ENCODE measurements at regions not wholly inside any gene's neighbourhood (a gene's known extent, or its start where the extent isn't known, plus 50 kb on each side); places are given as distances from the start of the nearest gene placed in this dataset.
A peak's percentile ranks its signal among the peaks of the same experiment; 100 is the strongest.
"Not testable (repeated sequence)": the region's sequence is repeated elsewhere in the genome, so short reads cannot be mapped to it uniquely, and the experiment has no call there.

- H3K9ac ChIP-seq (ENCODE audit: low read depth, low read length), result no peak overlapping the region
- no peaks in the 10 kb centered on the region for H3K9me3 ChIP-seq (ENCODE audit: control insufficient read depth, insufficient read depth, low read length)
- no peaks in the 10 kb centered on the region for H3K36me3 ChIP-seq (ENCODE audit: insufficient read depth, low read length)
- H3K4me1 ChIP-seq (ENCODE audit: insufficient read depth, low read length), result no peaks in the 10 kb centered on the region
Measured at GRCh38 chr14:30260833-30261607, 297.9 kb upstream of the G2E3 start.

GRCh38 chr14:30264161-30264560, 294.8 kb upstream of the G2E3 start:
- Histone ChIP-seq H3K4me1 (ENCODE audit: insufficient read depth, low read length) (peaks cover 6% of the 10 kb centered on the region; the same call in 1 of the 2 replicates), H3K9me3 (ENCODE audit: control insufficient read depth, insufficient read depth, low read length) (no peaks in the 10 kb centered on the region), H3K9ac (ENCODE audit: low read depth, low read length) (no peak overlapping the region), H3K36me3 (ENCODE audit: insufficient read depth, low read length) (no peaks in the 10 kb centered on the region)

DNA sequence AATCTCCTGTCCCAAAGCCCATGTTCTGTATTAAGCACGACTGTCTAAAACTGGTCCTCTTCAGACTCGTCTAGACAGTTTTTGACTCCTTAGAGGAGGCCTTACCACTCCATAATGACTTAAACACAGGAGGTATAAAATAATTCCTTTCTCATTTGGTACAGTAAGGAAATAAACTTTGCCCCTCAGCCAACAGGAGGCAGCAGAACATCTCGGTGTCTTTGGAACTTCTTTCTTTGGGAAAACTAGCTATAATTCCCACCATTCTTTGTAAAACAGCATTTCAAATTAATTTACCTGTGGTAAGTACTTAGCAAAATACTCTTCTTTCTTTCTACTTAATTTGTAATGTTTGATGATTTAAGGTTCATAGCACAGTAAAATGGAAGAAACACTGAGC, 292.7 kb upstream of the G2E3 start:
- H3K4me1 ChIP-seq (ENCODE audit: insufficient read depth, low read length), result peaks cover 6% of the 10 kb centered on the region; the same call in 1 of the 2 replicates
- H3K9ac ChIP-seq (ENCODE audit: low read depth, low read length), result no peak overlapping the region
- H3K36me3 ChIP-seq (ENCODE audit: insufficient read depth, low read length), result no peaks in the 10 kb centered on the region
- H3K9me3 ChIP-seq (ENCODE audit: control insufficient read depth, insufficient read depth, low read length), result no peaks in the 10 kb centered on the region

DNA sequence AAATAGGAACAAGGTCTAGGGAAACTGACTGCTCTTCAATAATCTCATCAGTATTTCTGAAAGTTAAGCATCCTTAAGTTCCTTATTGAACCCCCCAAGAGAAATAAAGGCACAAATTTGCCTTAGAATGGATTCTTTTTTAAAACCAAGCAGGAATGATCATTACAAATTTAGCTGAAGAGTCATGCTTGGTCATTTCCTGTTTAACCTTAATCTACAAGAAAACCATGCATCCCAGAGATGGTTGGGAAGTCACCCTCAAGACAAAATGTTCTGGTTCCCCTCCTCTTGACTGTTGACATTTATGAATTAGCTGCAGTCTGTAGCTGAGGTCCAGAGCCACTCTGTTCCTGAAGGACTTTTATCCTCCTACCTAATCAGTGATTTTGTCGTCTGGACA, 291.8 kb upstream of the G2E3 start:
- Histone ChIP-seq H3K36me3 (ENCODE audit: insufficient read depth, low read length) (no peaks in the 10 kb centered on the region), H3K9ac (ENCODE audit: low read depth, low read length) (no peak overlapping the region), H3K4me1 (ENCODE audit: insufficient read depth, low read length) (peaks cover 6% of the 10 kb centered on the region; the same call in 1 of the 2 replicates), H3K9me3 (ENCODE audit: control insufficient read depth, insufficient read depth, low read length) (no peaks in the 10 kb centered on the region)

GRCh38 chr14:30270200-30271161, 288.5 kb upstream of the G2E3 start:
- H3K36me3 ChIP-seq (ENCODE audit: insufficient read depth, low read length), result no peaks in the 10 kb centered on the region
- no peaks in the 10 kb centered on the region for H3K9me3 ChIP-seq (ENCODE audit: control insufficient read depth, insufficient read depth, low read length)
- H3K9ac ChIP-seq (ENCODE audit: low read depth, low read length), result peak overlapping the region; percentile 39; the same call in 1 of the 2 replicates
- H3K4me1 ChIP-seq (ENCODE audit: insufficient read depth, low read length), result peaks cover 6% of the 10 kb centered on the region; the same call in 1 of the 2 replicates

DNA sequence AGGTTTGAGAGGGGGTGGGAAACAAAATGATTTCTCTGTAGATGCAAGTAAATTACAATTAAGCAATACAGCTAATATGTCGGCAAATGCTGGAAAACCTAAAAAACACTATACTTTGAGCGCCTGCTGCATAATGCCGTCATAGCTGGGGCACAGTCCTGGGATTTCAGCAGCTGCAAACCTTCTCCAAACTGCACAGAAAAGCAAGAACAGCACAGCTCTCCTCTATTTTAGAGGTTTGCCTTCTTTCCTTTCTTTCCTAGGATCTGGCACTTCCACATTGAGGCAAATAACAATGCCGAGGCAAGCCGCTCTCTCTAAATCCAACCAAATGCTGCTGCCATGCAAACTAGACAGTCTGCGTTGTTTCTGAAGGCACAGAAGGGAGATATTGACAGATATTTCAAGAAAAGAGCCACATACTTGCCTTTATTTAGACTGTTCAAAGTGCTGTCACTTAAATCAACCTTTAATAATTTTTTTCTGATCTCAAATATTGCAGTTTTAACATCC, 287.1 kb upstream of the G2E3 start:
- Histone ChIP-seq H3K9me3 (ENCODE audit: control insufficient read depth, insufficient read depth, low read length) (no peaks in the 10 kb centered on the region), H3K9ac (ENCODE audit: low read depth, low read length) (no peak overlapping the region), H3K36me3 (ENCODE audit: insufficient read depth, low read length) (no peaks in the 10 kb centered on the region), H3K4me1 (ENCODE audit: insufficient read depth, low read length) (peaks cover 6% of the 10 kb centered on the region; the same call in 1 of the 2 replicates)

- no peaks in the 10 kb centered on the region for H3K4me1 ChIP-seq (ENCODE audit: insufficient read depth, low read length)
- H3K9me3 ChIP-seq (ENCODE audit: control insufficient read depth, insufficient read depth, low read length), result no peaks in the 10 kb centered on the region
- H3K9ac ChIP-seq (ENCODE audit: low read depth, low read length), result no peak overlapping the region
- H3K36me3 ChIP-seq (ENCODE audit: insufficient read depth, low read length), result no peaks in the 10 kb centered on the region
Measured at GRCh38 chr14:30272848-30273832, 285.8 kb upstream of the G2E3 start.

DNA sequence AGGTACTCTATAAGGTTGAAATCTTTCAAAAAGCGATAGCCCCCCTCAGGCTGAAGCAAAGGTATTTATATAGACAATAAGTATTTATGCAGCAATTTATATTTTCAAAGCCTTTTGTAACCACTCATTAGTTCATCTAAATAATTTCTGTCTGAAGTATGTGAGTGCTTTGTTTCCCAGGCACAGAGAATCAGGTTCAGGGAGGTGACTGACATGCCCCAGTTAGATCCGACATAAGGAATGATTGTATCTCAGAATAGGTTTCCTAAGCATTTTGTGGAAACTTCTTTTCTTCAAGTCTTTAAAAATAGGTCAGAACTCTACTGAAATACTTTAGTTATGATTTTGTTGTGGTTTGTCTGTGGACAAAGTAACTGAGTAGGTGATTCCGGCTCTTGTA, 283.4 kb upstream of the G2E3 start:
- no peaks in the 10 kb centered on the region for H3K4me1 ChIP-seq (ENCODE audit: insufficient read depth, low read length)
- H3K9ac ChIP-seq (ENCODE audit: low read depth, low read length), result no peak overlapping the region
- no peaks in the 10 kb centered on the region for H3K36me3 ChIP-seq (ENCODE audit: insufficient read depth, low read length)
- no peaks in the 10 kb centered on the region for H3K9me3 ChIP-seq (ENCODE audit: control insufficient read depth, insufficient read depth, low read length)

- H3K9me3 ChIP-seq (ENCODE audit: control insufficient read depth, insufficient read depth, low read length), result no peaks in the 10 kb centered on the region
- H3K36me3 ChIP-seq (ENCODE audit: insufficient read depth, low read length), result no peaks in the 10 kb centered on the region
- no peak overlapping the region for H3K9ac ChIP-seq (ENCODE audit: low read depth, low read length)
- H3K4me1 ChIP-seq (ENCODE audit: insufficient read depth, low read length), result no peaks in the 10 kb centered on the region
Measured at GRCh38 chr14:30277268-30277667, 281.7 kb upstream of the G2E3 start.

DNA sequence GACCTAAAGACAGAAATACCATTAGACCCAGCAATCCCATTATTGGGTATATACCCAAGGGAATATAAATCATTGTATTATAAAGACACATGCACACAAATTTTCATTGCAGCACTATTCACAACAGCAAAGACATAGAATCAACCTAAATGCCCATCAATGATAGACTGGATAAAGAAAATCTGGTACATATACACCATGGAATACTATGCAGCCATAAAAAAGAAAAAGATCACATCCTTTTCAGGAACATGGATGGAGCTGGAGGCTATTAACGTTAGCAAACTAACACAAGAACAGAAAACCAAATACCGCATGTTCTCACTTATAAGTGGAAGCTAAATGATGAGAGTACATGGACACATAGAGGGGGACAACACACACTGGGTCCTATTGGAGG, 280.1 kb upstream of the G2E3 start:
- not testable (repeated sequence) for H3K4me1 ChIP-seq (ENCODE audit: insufficient read depth, low read length); H3K9ac ChIP-seq (ENCODE audit: low read depth, low read length); H3K9me3 ChIP-seq (ENCODE audit: control insufficient read depth, insufficient read depth, low read length)

DNA sequence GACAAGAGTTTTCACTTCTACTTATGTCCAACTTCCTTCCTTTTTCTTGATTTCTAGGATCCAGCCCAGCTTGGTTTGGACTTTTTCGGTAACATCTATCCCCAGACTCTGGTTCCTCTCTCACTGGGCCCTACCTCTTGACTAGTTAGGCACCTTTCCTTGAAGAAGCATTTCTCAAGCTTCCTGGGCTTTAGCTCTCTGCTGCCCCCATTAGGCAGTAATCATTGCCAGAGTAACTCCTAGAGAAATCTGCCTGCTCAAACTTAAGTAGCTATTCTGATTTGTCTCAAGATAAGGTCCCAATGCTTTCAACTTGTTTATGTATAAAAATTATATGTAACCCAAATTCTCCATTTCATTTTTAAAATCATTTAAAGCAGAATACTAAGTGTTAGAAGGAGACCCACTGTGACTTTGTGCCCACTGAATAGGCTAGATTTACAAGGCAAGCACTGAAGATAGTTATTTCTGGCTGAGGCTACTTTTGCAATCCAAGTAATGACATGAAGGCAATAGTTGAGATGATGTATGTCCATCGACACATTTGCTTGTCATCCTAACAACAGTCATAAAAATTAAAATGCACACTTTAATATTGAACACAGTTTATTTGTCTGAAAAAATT, 275.0 kb upstream of the G2E3 start:
- Histone ChIP-seq H3K4me1 (ENCODE audit: insufficient read depth, low read length) (no peaks in the 10 kb centered on the region), H3K36me3 (ENCODE audit: insufficient read depth, low read length) (no peaks in the 10 kb centered on the region), H3K9me3 (ENCODE audit: control insufficient read depth, insufficient read depth, low read length) (no peaks in the 10 kb centered on the region)

More for the DNA sequence above, 280.1 kb upstream of the G2E3 start:
- H3K36me3 ChIP-seq (ENCODE audit: insufficient read depth, low read length), result not testable (repeated sequence)

DNA sequence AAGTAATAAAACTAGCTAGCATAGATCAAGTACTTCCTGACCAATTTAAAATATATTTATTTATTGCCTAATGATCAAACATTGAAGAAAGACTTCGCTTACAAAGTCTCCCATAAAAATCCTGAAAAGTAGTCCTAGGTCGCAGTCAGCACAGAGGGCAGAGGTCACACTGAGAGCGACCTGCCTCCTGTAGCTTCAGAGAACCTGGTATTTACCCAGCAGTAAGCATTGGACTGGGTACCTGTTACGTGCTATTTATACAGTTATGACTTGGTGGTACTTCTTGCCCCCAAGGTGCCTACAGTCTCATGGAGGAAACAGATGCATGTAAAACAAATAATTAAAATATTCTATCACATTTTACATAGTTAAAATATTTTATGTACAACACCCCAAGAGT, 274.1 kb upstream of the G2E3 start:
- Histone ChIP-seq H3K9ac (ENCODE audit: low read depth, low read length) (no peak overlapping the region), H3K9me3 (ENCODE audit: control insufficient read depth, insufficient read depth, low read length) (no peaks in the 10 kb centered on the region), H3K4me1 (ENCODE audit: insufficient read depth, low read length) (no peaks in the 10 kb centered on the region), H3K36me3 (ENCODE audit: insufficient read depth, low read length) (no peaks in the 10 kb centered on the region)

More for the DNA sequence above, 275.0 kb upstream of the G2E3 start:
- H3K9ac ChIP-seq (ENCODE audit: low read depth, low read length), result no peak overlapping the region
